GM19452 (cell line): ENCODE measurements at regions not wholly inside any gene's neighbourhood (a gene's known extent, or its start where the extent isn't known, plus 50 kb on each side); places are given as distances from the start of the nearest gene placed in this dataset.

ENCODE experiments used
- ATAC-seq: cut with Tn5 transposase; IDR thresholded peaks from one replicate; pipeline ENCODE4 v1.9.1; 2021; ENCODE audit not compliant: unreplicated experiment

DNA sequence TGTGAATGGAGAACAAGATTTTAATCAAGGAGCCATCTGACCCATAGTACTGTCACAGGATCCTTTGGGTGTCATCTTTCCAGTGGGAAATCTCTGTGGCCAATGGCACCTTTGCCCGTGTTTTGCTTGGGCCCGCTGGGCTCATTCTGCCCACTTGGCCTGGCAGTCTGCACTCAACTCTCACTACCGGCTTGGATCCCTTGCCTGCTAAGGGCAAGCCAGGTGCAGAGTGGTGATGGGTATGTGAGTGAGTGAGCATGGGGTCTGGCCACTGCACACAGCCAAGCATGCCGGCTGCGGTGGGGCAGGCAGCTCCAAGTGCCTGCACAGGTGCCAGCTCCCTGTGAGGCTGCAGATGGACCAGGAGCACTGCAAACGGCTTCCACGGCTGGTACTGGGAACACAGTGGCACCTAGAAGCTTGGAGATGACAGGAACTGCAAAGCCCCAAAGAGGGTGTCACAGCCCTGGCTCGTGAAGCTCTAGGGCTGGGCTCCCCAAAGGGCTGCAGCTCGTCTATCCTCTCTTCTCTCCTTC is 454.5 kb downstream of the TMA16 start:
- ATAC-seq: no peak

- ATAC-seq: no peak
Observed at GRCh38 chr4:163949976-163950601, 455.6 kb downstream of the TMA16 start.

GRCh38 chr4:163955288-163955687 is 460.8 kb downstream of the TMA16 start:
- ATAC-seq: no peak

DNA sequence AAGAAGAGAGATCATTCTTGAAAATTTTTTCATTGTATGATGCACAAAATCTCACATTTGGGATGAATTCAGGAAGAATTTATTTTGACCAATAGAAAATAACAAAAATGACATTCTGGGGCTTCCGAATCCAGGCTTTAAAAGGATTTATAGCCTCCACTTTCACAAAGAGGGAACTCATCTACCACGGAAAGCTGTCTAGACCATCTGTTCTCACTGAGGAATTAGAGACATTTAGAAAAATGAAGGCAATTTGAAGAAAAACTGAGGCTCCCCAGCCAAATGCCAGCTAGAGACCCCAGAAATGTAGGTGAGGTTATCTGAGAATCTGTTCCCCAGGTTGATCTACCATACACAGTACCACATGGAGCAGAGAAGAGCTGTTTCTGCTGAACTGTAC is 464.3 kb downstream of the TMA16 start:
- no peak for ATAC-seq

DNA sequence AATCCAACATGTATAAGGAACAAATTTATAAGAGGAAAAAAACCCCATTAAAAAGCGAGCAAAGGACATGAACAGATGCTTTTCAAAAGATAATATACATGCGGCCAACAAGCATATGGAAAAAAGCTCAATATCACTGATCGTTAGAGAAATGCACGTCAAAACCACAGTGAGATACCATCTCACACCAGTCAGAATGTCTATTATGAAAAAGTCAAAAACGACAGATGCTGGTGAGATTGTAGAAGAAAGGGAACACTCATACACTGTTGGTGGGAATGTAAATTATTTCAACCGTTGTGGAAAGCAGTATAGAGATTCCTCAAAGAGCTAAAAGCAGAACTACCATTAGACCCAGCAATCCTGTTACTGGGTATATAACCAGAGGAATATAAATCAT is 465.4 kb downstream of the TMA16 start:
- ATAC-seq: no peak

DNA sequence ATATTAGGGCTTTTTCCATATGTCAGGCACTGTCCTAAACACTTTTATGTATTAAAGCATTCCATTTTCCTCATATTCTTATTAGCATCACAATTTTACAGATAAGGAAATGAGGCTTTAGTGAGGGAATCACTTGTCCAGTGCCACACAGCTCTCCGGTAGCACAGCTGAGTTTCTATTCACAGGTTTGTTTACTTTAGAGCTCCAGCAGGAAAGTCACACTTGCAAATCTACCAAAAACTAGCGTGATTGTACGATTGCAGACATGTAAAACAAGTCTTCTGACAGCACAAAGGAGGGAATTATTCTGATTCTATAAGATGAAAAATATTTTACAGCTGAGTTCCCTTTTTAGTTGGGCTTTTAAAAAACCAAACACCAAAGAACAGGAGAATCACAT is 472.1 kb downstream of the TMA16 start:
- no peak for ATAC-seq

GRCh38 chr4:163967263-163967662 is 472.8 kb downstream of the TMA16 start:
- no peak for ATAC-seq

GRCh38 chr4:163967710-163968109 is 473.2 kb downstream of the TMA16 start:
- no peak for ATAC-seq

DNA sequence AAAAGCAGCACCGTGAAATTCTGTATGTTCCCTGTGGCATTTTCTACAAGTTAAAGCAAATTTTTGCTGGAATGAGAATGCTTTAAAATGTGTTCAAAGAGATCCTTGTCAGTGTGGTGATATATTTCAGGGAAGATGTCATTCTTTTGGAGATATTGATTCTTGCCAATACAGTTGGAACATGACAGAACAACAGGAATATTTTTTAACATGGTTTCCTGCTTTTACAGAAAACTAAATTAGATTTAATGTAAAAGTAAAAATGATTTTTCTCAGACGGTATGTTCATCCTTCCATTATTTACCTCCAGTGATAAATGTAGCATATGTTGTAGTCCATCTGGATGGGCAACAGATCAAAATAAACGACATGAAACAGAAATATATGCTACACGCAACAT is 474.8 kb downstream of the TMA16 start:
- ATAC-seq: no peak

DNA sequence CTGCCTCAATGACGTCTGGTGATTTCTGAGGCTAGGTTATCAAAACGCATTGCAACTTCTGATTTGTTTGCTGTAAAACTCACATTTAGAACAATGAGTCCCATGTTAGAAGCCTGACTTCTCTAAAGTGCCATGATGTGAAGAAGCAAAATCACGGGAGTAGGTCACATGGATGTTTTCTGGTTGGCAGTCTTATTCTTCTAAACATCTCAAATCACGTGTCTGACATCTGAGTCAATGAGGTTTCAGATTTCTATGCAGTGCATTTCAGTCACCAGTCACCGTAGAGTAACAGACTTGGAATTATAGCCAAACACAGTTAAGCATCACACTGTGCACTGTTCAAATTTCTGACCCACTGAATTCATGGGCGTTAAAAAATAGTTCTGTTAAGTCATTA is 482.1 kb downstream of the TMA16 start:
- no peak for ATAC-seq

DNA sequence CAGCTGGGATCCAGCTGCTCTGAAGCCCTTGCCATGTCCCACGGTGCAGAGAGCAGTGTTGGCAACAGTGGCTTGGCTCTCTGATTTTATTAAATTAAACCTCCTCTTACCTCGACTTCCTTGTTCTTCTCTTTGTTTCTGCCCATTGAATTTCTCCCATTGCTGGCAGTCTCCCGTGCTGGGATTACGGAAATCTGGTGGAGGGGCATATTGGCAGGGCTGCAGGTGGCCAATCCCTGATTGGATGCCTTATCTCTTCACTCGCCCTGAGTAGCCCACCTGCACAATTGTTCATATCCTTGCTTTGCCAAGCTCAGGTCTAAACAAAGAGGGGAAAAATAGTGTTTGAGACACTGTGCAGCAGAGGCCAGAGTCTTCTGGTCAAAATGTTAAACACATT is 493.9 kb downstream of the TMA16 start:
- no peak for ATAC-seq

DNA sequence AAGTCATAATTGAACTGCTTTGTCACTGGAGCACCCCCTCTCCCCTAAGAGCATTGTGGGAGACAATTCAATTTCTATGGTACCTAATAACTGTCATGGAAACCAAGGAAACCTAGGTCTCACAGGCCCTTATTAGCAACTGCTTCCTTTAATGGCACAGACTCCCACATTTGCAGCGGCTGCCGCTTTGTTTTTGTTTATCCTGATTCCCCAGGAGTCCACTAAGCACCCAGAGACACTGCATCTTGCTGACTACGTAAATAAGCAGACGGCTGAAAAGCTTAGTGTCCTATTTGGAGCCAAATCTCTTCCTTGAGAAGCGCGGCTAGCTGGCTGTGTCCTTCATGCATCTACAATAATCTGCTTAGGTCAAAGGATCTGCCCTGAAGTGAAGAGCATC is 494.4 kb downstream of the TMA16 start:
- no peak for ATAC-seq

GRCh38 chr4:163991298-163991865 is 496.9 kb downstream of the TMA16 start:
- no peak for ATAC-seq

GRCh38 chr4:164009435-164009834 is 514.9 kb downstream of the TMA16 start:
- ATAC-seq: no peak

GRCh38 chr4:164011791-164012190 is 517.3 kb downstream of the TMA16 start:
- ATAC-seq: no peak

DNA sequence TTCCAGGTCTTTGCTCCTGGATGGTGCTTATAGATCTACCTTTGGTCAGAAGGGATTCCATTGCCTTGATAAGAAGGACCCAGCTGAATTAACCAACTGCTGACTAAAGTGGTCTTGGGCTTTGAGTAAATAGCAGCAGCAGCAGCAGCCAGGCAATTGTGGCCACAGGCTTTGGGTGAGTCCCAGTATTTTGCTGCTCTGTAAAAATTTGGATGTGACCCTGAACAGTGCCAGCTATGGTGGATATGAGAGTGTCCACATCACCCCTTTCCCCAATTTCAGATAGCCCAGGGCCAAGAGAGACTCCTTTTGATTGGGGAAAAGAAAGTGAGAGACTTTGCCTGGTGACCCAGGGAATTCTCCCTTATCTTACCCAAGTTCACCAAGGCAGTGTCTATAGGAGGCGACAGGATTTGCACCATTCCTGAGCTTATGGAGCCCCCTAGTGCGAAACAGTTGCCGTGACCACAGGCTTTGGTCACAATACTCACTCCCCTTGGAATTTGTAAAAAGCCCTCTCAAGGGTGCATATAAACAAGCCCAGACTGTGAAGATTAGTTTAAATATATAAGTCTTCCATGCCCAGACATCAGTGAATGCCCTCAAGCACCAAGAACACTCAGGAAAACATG is 518.0 kb downstream of the TMA16 start:
- ATAC-seq: no peak

- ATAC-seq: no peak
Observed at GRCh38 chr4:164021947-164022346, 527.5 kb downstream of the TMA16 start.

- ATAC-seq: no peak
Observed at GRCh38 chr4:164023214-164023613, 528.7 kb downstream of the TMA16 start.

GRCh38 chr4:164027805-164028204 is 533.3 kb downstream of the TMA16 start:
- no peak for ATAC-seq

DNA sequence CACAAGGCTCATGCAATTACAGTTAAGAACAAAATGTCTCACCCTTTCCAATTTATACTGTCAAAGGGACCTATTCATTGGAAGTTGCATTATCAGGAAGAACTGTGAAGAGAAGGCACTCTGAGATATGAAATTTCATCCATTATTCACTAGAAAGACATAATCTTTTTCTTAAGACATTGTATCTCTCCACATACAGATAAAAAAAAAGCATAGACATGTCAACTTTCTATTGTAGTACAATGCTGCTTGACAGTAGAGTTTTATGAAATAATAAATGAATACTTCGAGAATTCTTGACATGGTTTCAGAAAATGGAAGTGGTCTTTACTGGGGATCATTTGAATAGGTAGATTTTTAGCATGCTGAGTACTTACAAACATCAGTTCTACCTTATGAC is 545.0 kb downstream of the TMA16 start:
- ATAC-seq: no peak

- ATAC-seq: no peak
Observed at GRCh38 chr4:164056426-164057142, 562.1 kb downstream of the TMA16 start.
